Body of pancreas (tissue), 4 donors: ENCODE measurements at regions not wholly inside any gene's neighbourhood (a gene's known extent, or its start where the extent isn't known, plus 50 kb on each side); places are given as distances from the start of the nearest gene placed in this dataset.

Experiments used
- ATAC-seq: fragments of 150-250 bp; one replicate; pipeline ENCODE4 v1.9.1; 2016
- DNase-seq, 4 donors: peaks; one replicate each; pipeline ENCODE4 v3.0.0-alpha.2; 2019
- H3K27ac ChIP-seq, 4 donors: fragments of 200-600 bp; sonication (generic); 1 replicate in 3 of 4; 2 replicates in 1 of 4; pipeline versions ENCODE4 v1.5.1 to v1.6.1; 2016 to 2019; ENCODE audit warnings: mild to moderate bottlenecking in 1 of 4, mixed read lengths in 1 of 4, moderate library complexity in 1 of 4
- H3K27me3 ChIP-seq, 2 donors: fragments of 200-600 bp; sonication (generic); one replicate each; pipeline ENCODE4 v1.6.0; 2016; ENCODE audit warnings: mild to moderate bottlenecking in 1 of 2
- H3K36me3 ChIP-seq, 2 donors: fragments of 200-600 bp; sonication (generic); replicated peaks in 1 of 2; 2 replicates each; pipeline ENCODE4 v1.5.1; 2016; ENCODE audit warnings: low read depth in 2 of 2; ENCODE audit not compliant: insufficient read depth in 1 of 2
- H3K4me1 ChIP-seq: fragments of 200-600 bp; sonication (generic); one replicate; pipeline ENCODE4 v1.6.0; 2016
- H3K4me3 ChIP-seq, 2 donors: fragments of 200-600 bp; sonication (generic); 1 replicate in 1 of 2; 2 replicates in 1 of 2; pipeline ENCODE4 v1.5.1; 2016 to 2019
- H3K9me3 ChIP-seq, 3 donors: fragments of 200-600 bp; sonication (generic); 1 replicate in 2 of 3; 2 replicates in 1 of 3; pipeline ENCODE4 v1.5.1; 2016
- CTCF ChIP-seq, 7 experiments: fragments of 450-650 bp in 4 of 7; fragments of 200-600 bp in 3 of 7; sonication (generic) in 3 of 7; IDR thresholded peaks; one replicate each; pipeline ENCODE4 v1.5.1; 2016 to 2019; ENCODE audit warnings: antibody characterized with exemption in 7 of 7
- POLR2A ChIP-seq, 3 donors: fragments of 450-650 bp; IDR thresholded peaks; one replicate each; pipeline ENCODE4 v1.6.1; 2016; ENCODE audit warnings: antibody characterized with exemption in 3 of 3, mild to moderate bottlenecking in 2 of 3
- WGBS, 2 donors: methylation state at CpG; one replicate each; pipeline ENCODE4 v1.1.5; 2017; 5-methylcytosine and 5-hydroxymethylcytosine counted together
- intact Hi-C: fragments of 100-400 bp; cut with DNase I; formaldehyde crosslinking; loops from one replicate; pipeline ENCODE4 v1.15.1; 2023

- no peak overlapping the region for H3K4me3 ChIP-seq
- 81 to 85% methylated on average over 4 of the region's 4 CpGs for WGBS, 2 donors
- H3K4me1 ChIP-seq = no peaks in the 10 kb centered on the region
- DNase-seq (no peak), ATAC-seq (no peak)
- H3K27ac ChIP-seq = no peak overlapping the region
- peaks cover 0 to 6% of the 10 kb centered on the region in 2 donors for H3K27me3 ChIP-seq
- intact Hi-C loops = no loop called here
- TF ChIP-seq POLR2A (IDR thresholded peaks at IDR 0.05) (no peak), CTCF (IDR thresholded peaks at IDR 0.05) (no peak)
- no peaks in the 10 kb centered on the region for H3K9me3 ChIP-seq
- H3K36me3 ChIP-seq = no peaks in the 10 kb centered on the region
These were observed 265.1 kb upstream of the PSMD7 start for GRCh38 chr16:74031551-74031950.

GRCh38 chr16:74030000-74030706 lies 266.5 kb upstream of the PSMD7 start:
- Histone ChIP-seq H3K27me3 (peaks cover 0 to 6% of the 10 kb centered on the region in 2 donors), H3K4me1 (no peaks in the 10 kb centered on the region), H3K9me3 (no peaks in the 10 kb centered on the region), H3K4me3 (no peak overlapping the region), H3K27ac (no peak overlapping the region), H3K36me3 (no peaks in the 10 kb centered on the region)
- DNase-seq (no peak), ATAC-seq (no peak)
- WGBS, 2 donors = 61 to 62% methylated on average over 10 of the region's 10 CpGs
- TF ChIP-seq POLR2A (IDR thresholded peaks at IDR 0.05) = no peak
- no peak for TF ChIP-seq CTCF (IDR thresholded peaks at IDR 0.05)
- intact Hi-C loops = no loop called here

GRCh38 chr16:74029115-74029792 lies 267.4 kb upstream of the PSMD7 start:
- peaks cover 0 to 1% of the 10 kb centered on the region in 2 donors for H3K27me3 ChIP-seq
- no peaks in the 10 kb centered on the region for H3K4me1 ChIP-seq
- WGBS, 2 donors = 68 to 70% methylated on average over 9 of the region's 9 CpGs
- ATAC-seq (no peak), DNase-seq (no peak)
- TF ChIP-seq POLR2A (IDR thresholded peaks at IDR 0.05) (no peak), CTCF (IDR thresholded peaks at IDR 0.05) (no peak)
- no peaks in the 10 kb centered on the region for H3K36me3 ChIP-seq
- intact Hi-C loops = no loop called here
- no peak overlapping the region for H3K4me3 ChIP-seq
- no peak overlapping the region for H3K27ac ChIP-seq
- H3K9me3 ChIP-seq = no peaks in the 10 kb centered on the region

GRCh38 chr16:74026373-74027281 lies 270.0 kb upstream of the PSMD7 start:
- 37 to 43% methylated on average over 6 of the region's 6 CpGs for WGBS, 2 donors

More at GRCh38 chr16:74026373-74027281, 270.0 kb upstream of the PSMD7 start:
- H3K27ac ChIP-seq = no peak overlapping the region
- H3K9me3 ChIP-seq = no peaks in the 10 kb centered on the region
- no peaks in the 10 kb centered on the region for H3K36me3 ChIP-seq
- H3K4me3 ChIP-seq = no peak overlapping the region
- DNase-seq = no peak
- no peaks in the 10 kb centered on the region for H3K4me1 ChIP-seq
- no peak for TF ChIP-seq CTCF (IDR thresholded peaks at IDR 0.05)
- no peak for TF ChIP-seq POLR2A (IDR thresholded peaks at IDR 0.05)
- no peak for ATAC-seq
- no peaks in the 10 kb centered on the region for H3K27me3 ChIP-seq
- intact Hi-C loops = no loop called here
